ENCODE measurements at regions not wholly inside any gene's neighbourhood (a gene's known extent, or its start where the extent isn't known, plus 50 kb on each side); places are given as distances from the start of the nearest gene placed in this dataset.

- Mint-ChIP-seq H3K27ac (no peak overlapping the region), H3K36me3 (no peaks in the 10 kb centered on the region), H3K4me1 (peaks cover 3% of the 10 kb centered on the region), H3K27me3 (ENCODE audit: low read depth) (peaks cover 72% of the 10 kb centered on the region), H3K9me3 (no peaks in the 10 kb centered on the region), H3K4me3 (no peak overlapping the region)
- no peak for TF ChIP-seq CTCF (IDR thresholded peaks at IDR 0.05; ENCODE audit: unreplicated experiment)
- DNase-seq (ENCODE audit: low spot score in 2 of 2, unreplicated experiment in 2 of 2): no peak
Observed at GRCh38 chr9:74330487-74331214, 166.5 kb upstream of the RORB start.

- H3K4me3 Mint-ChIP-seq: no peak overlapping the region
- no peaks in the 10 kb centered on the region for H3K36me3 Mint-ChIP-seq
- DNase-seq (ENCODE audit: low spot score in 2 of 2, unreplicated experiment in 2 of 2): no peak
- TF ChIP-seq CTCF (IDR thresholded peaks at IDR 0.05; ENCODE audit: unreplicated experiment): no peak
- no peak overlapping the region for H3K27ac Mint-ChIP-seq
- H3K27me3 Mint-ChIP-seq (ENCODE audit: low read depth): peaks cover 66% of the 10 kb centered on the region
- H3K9me3 Mint-ChIP-seq: no peaks in the 10 kb centered on the region
- H3K4me1 Mint-ChIP-seq: peaks cover 6% of the 10 kb centered on the region
Observed at GRCh38 chr9:74331607-74332006, 165.5 kb upstream of the RORB start.

DNA sequence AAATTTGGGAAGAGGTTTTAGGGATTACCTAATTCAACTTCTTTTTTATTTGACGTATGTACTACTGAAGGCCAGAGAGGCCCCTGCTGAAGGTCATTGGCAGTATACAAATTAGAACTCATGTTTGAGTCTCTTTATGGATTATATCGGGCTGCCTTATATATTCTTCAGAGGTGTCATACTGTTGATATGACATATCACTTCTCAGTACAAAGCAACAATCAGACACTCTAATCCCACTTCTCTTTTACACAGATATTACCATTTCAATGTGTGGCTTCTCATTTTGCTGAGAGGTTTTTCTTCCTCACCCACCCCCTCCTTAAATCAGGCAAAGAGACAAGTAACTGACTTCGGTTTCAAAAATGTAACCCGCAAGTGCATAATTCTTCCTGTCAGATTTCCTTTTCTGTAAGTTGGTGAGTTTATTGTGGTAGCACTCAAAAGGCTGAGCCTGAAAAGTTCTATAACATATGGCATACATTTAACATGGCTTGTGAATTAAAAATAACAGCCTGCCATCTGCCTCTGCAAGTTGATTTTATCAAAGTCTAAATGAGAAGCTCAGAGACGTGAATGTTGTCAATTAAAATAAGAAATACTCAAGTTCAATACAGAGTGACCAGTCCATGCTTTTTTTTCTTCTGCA is 163.6 kb upstream of the RORB start:
- no peak for DNase-seq (ENCODE audit: low spot score in 2 of 2, unreplicated experiment in 2 of 2)
- H3K27me3 Mint-ChIP-seq (ENCODE audit: low read depth): peaks cover 53% of the 10 kb centered on the region
- no peak overlapping the region for H3K4me3 Mint-ChIP-seq
- no peak overlapping the region for H3K27ac Mint-ChIP-seq
- no peak for TF ChIP-seq CTCF (IDR thresholded peaks at IDR 0.05; ENCODE audit: unreplicated experiment)
- H3K9me3 Mint-ChIP-seq: no peaks in the 10 kb centered on the region
- H3K36me3 Mint-ChIP-seq: no peaks in the 10 kb centered on the region
- H3K4me1 Mint-ChIP-seq: peaks cover 6% of the 10 kb centered on the region

DNA sequence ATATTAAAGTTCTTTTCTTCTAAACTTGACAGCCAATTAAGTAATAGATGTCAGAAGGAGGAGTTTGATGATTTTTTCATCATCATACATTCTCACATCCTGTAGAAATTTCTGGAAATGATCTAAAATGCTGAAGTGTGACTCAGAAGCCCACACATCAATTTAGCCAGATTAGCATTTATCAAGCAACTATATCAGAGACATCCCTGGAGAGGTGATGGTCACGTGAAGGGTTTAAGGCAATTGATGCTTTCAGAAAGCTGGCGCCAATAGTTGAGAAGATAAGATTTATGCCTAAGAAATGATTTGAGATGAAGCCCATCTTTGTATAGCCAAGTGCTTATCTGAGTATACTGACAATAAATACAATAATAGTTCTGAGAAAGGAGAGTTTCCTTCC is 162.9 kb upstream of the RORB start:
- TF ChIP-seq CTCF (IDR thresholded peaks at IDR 0.05; ENCODE audit: unreplicated experiment): no peak
- H3K27ac Mint-ChIP-seq: no peak overlapping the region
- H3K27me3 Mint-ChIP-seq (ENCODE audit: low read depth): peaks cover 45% of the 10 kb centered on the region
- DNase-seq (ENCODE audit: low spot score in 2 of 2, unreplicated experiment in 2 of 2): no peak
- H3K4me1 Mint-ChIP-seq: peaks cover 6% of the 10 kb centered on the region
- H3K9me3 Mint-ChIP-seq: no peaks in the 10 kb centered on the region
- no peak overlapping the region for H3K4me3 Mint-ChIP-seq
- no peaks in the 10 kb centered on the region for H3K36me3 Mint-ChIP-seq

- no peak overlapping the region for H3K4me3 Mint-ChIP-seq
- H3K27me3 Mint-ChIP-seq (ENCODE audit: low read depth): peaks cover 34% of the 10 kb centered on the region
- no peak for DNase-seq (ENCODE audit: low spot score in 2 of 2, unreplicated experiment in 2 of 2)
Observed at GRCh38 chr9:74336161-74336560, 161.0 kb upstream of the RORB start.

More at GRCh38 chr9:74336161-74336560, 161.0 kb upstream of the RORB start:
- H3K4me1 Mint-ChIP-seq: peaks cover 6% of the 10 kb centered on the region
- no peak overlapping the region for H3K27ac Mint-ChIP-seq
- no peaks in the 10 kb centered on the region for H3K36me3 Mint-ChIP-seq
- no peak for TF ChIP-seq CTCF (IDR thresholded peaks at IDR 0.05; ENCODE audit: unreplicated experiment)
- H3K9me3 Mint-ChIP-seq: peaks cover 6% of the 10 kb centered on the region
